WTC11 (cell line): ENCODE measurements at regions not wholly inside any gene's neighbourhood (a gene's known extent, or its start where the extent isn't known, plus 50 kb on each side); places are given as distances from the start of the nearest gene placed in this dataset.

Source experiments
- ATAC-seq: fragments of 200-7000 bp; cut with Tn5 transposase; 2 replicates; pipeline ENCODE4 v1.10.0; 2021; ENCODE audit warnings: mild to moderate bottlenecking, moderate library complexity
- CTCF ChIA-PET: fragments of 300-600 bp; sonication (Branson Sonifier 250); formaldehyde crosslinking; loops from one replicate; lab custom pipeline; 2021; ENCODE audit warnings: antibody characterized with exemption; lab: Charles Lee
- POLR2A ChIA-PET: fragments of 350-600 bp; sonication (Branson Sonifier 250); formaldehyde crosslinking; loops from one replicate; lab custom pipeline; 2021; ENCODE audit warnings: antibody characterized with exemption; lab: Charles Lee
- DNase-seq: peaks from one replicate; pipeline ENCODE4 v3.0.0; 2021; ENCODE audit warnings: low spot score
- H3K27ac Mint-ChIP-seq: 2 replicates; pipeline ENCODE4 v1.8.0; 2021; ENCODE audit warnings: mixed read lengths
- H3K27me3 Mint-ChIP-seq: 2 replicates; pipeline ENCODE4 v1.8.0; 2021; ENCODE audit warnings: low read depth, mild to moderate bottlenecking, moderate library complexity, mixed read lengths
- H3K36me3 Mint-ChIP-seq: 2 replicates; pipeline ENCODE4 v1.8.0; 2021; ENCODE audit warnings: mixed read lengths
- H3K4me1 Mint-ChIP-seq: 2 replicates; pipeline ENCODE4 v1.8.0; 2022; ENCODE audit warnings: mixed read lengths
- H3K4me3 Mint-ChIP-seq: 2 replicates; pipeline ENCODE4 v1.8.0; 2021; ENCODE audit warnings: mild to moderate bottlenecking, moderate library complexity, mixed read lengths
- H3K9me3 Mint-ChIP-seq: 2 replicates; pipeline ENCODE4 v1.8.0; 2021; ENCODE audit warnings: mixed read lengths
- CBFB ChIP-seq: sonication (generic); formaldehyde crosslinking; IDR thresholded peaks from 2 replicates; pipeline ENCODE4 v1.8.1; 2022; ENCODE audit warnings: mild to moderate bottlenecking, low read depth, missing genetic modification reagents
- CREM ChIP-seq: sonication (generic); formaldehyde crosslinking; IDR thresholded peaks from 2 replicates; pipeline ENCODE4 v1.8.1; 2022; ENCODE audit warnings: mild to moderate bottlenecking, missing genetic modification reagents, moderate library complexity
- ELF4 ChIP-seq: sonication (generic); formaldehyde crosslinking; IDR thresholded peaks from 2 replicates; pipeline ENCODE4 v1.8.1; 2022; ENCODE audit warnings: low read depth, mild to moderate bottlenecking, moderate library complexity, missing genetic modification reagents
- ERG ChIP-seq: fragments of 250-450 bp; sonication (Bioruptor Pico); IDR thresholded peaks from 2 replicates; pipeline ENCODE4 v1.8.0; 2021; ENCODE audit warnings: mild to moderate bottlenecking
- ETV6 ChIP-seq: sonication (generic); formaldehyde crosslinking; IDR thresholded peaks from 2 replicates; pipeline ENCODE4 v1.8.1; 2022; ENCODE audit warnings: mild to moderate bottlenecking, missing genetic modification reagents
- FOXJ3 ChIP-seq: sonication (generic); formaldehyde crosslinking; IDR thresholded peaks from 2 replicates; pipeline ENCODE4 v1.9.0; 2021; ENCODE audit warnings: missing genetic modification reagents, mild to moderate bottlenecking, borderline replicate concordance
- FOXP4 ChIP-seq: sonication (generic); formaldehyde crosslinking; IDR thresholded peaks from 2 replicates; pipeline ENCODE4 v1.8.0; 2022; ENCODE audit warnings: mild to moderate bottlenecking, missing genetic modification reagents
- GTF2I ChIP-seq: fragments of 250-450 bp; sonication (Bioruptor Pico); conservative IDR thresholded peaks from 2 replicates; pipeline ENCODE4 v1.4.0; 2021; ENCODE audit warnings: mild to moderate bottlenecking
- MYBL2 ChIP-seq: sonication (generic); formaldehyde crosslinking; IDR thresholded peaks from 2 replicates; pipeline ENCODE4 v1.8.1; 2023; ENCODE audit warnings: mild to moderate bottlenecking, moderate library complexity, missing genetic modification reagents
- NFATC4 ChIP-seq: fragments of 250-450 bp; sonication (Bioruptor Pico); IDR thresholded peaks from 2 replicates; pipeline ENCODE4 v1.9.0; 2021; ENCODE audit warnings: mild to moderate bottlenecking
- NR2C2 ChIP-seq: sonication (generic); formaldehyde crosslinking; IDR thresholded peaks from 2 replicates; pipeline ENCODE4 v1.8.0; 2022; ENCODE audit warnings: mild to moderate bottlenecking, missing genetic modification reagents
- PRRX2 ChIP-seq: fragments of 250-450 bp; sonication (Bioruptor Pico); IDR thresholded peaks from 2 replicates; pipeline ENCODE4 v1.8.0; 2021; ENCODE audit warnings: mild to moderate bottlenecking
- USF2 ChIP-seq: sonication (generic); formaldehyde crosslinking; IDR thresholded peaks from 2 replicates; pipeline ENCODE4 v1.8.1; 2023; ENCODE audit warnings: mild to moderate bottlenecking, missing genetic modification reagents, moderate library complexity
- ZBTB21 ChIP-seq: sonication (generic); formaldehyde crosslinking; IDR thresholded peaks from 2 replicates; pipeline ENCODE4 v1.8.1; 2023; ENCODE audit warnings: mild to moderate bottlenecking, missing genetic modification reagents, borderline replicate concordance
- ZNF232 ChIP-seq: sonication (generic); formaldehyde crosslinking; IDR thresholded peaks from 2 replicates; pipeline ENCODE4 v1.8.0; 2022; ENCODE audit warnings: mild to moderate bottlenecking, missing genetic modification reagents
- ZNF263 ChIP-seq: sonication (generic); formaldehyde crosslinking; IDR thresholded peaks from 2 replicates; pipeline ENCODE4 v1.8.1; 2022; ENCODE audit warnings: low read depth, mild to moderate bottlenecking, moderate library complexity, missing genetic modification reagents
- ZNF396 ChIP-seq: fragments of 250-450 bp; sonication (Bioruptor Pico); IDR thresholded peaks from 2 replicates; pipeline ENCODE4 v1.8.0; 2021; ENCODE audit warnings: mild to moderate bottlenecking, moderate library complexity, borderline replicate concordance
- ZNF416 ChIP-seq: fragments of 250-450 bp; sonication (Bioruptor Pico); IDR thresholded peaks from 2 replicates; pipeline ENCODE4 v1.9.0; 2021; ENCODE audit warnings: mild to moderate bottlenecking, inconsistent platforms
- ZNF532 ChIP-seq: fragments of 250-450 bp; sonication (Bioruptor Pico); IDR thresholded peaks from 2 replicates; pipeline ENCODE4 v1.9.0; 2021; ENCODE audit warnings: mild to moderate bottlenecking, borderline replicate concordance
- TF ChIP-seq, protein P1 (sequence below): fragments of 250-450 bp; sonication (Bioruptor Pico); IDR thresholded peaks from 2 replicates; pipeline ENCODE4 v1.9.0; 2021; ENCODE audit warnings: moderate library complexity, mild to moderate bottlenecking, inconsistent platforms, borderline replicate concordance
- TF ChIP-seq, protein P2 (sequence below): fragments of 200-600 bp; IDR thresholded peaks from 2 replicates; pipeline ENCODE4 v1.8.0; 2022; ENCODE audit warnings: antibody characterized with exemption
- TF ChIP-seq, protein P3 (sequence below): sonication (generic); formaldehyde crosslinking; IDR thresholded peaks from 2 replicates; pipeline ENCODE4 v1.8.0; 2022; ENCODE audit warnings: mild to moderate bottlenecking, missing genetic modification reagents

GRCh38 chr11:27230192-27230572, 132.8 kb downstream of the CCDC34 start (continued):
- TF ChIP-seq ZNF532 (CRISPR knock-in tag) = no peak
- TF ChIP-seq, protein P1, sequence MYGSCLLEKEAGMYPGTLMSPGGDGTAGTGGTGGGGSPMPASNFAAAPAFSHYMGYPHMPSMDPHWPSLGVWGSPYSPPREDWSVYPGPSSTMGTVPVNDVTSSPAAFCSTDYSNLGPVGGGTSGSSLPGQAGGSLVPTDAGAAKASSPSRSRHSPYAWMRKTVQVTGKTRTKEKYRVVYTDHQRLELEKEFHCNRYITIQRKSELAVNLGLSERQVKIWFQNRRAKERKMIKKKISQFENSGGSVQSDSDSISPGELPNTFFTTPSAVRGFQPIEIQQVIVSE (CRISPR knock-in tag) = no peak
- no peak for TF ChIP-seq USF2 (CRISPR knock-in tag)
- no peak for TF ChIP-seq ZNF263
- TF ChIP-seq NR2C2 = no peak
- no peak for TF ChIP-seq GTF2I
- no peak for TF ChIP-seq ZNF416 (CRISPR knock-in tag)
- no peak for TF ChIP-seq PRRX2 (CRISPR knock-in tag)
- TF ChIP-seq, all 79 proteins: peak for 0

DNA sequence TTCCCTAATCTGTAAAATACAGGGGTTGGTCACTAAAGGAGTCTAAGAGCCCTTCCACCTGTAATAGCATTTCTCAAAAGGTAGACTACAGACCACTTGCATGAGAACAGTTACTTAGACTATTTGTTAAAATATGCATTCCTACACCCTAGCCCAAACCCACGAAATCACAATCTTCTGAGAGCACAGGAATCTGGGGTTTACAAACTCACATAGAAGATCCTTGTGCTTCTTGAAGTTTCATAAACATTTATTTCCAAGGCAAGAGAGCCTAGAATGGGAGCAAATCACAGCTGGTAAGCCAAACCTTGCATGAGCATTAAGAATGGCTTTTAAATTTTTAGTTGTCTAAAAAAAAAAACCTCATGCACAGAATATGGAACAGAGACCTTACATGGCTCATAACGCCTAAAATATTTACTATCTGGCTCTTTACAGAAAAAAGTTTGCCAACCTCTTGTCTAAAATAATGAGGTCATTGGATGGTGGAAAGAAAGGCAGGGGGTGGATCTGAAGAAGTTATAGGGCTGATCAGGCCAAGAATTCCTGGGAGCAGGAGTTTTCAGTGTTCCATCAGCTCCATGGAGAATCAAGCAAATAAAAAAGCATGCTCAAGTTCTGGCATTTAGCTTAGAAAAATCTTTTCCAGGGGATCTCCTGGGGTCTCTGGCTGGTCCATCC, 133.4 kb downstream of the CCDC34 start:
- POLR2A ChIA-PET = no interaction called here
- Mint-ChIP-seq H3K27ac (no peak overlapping the region), H3K36me3 (peaks cover 6% of the 10 kb centered on the region), H3K27me3 (peaks cover 4% of the 10 kb centered on the region; the same call in 1 of the 2 replicates), H3K4me3 (no peak overlapping the region), H3K9me3 (peaks cover 12% of the 10 kb centered on the region), H3K4me1 (peaks cover 35% of the 10 kb centered on the region)
- DNase-seq = no peak
- CTCF ChIA-PET = interaction anchor here (3.0 kb wide), 1 partner anchor 67 kb away, joined by 19 read pairs; no protein-coding TSS in a partner anchor
- ATAC-seq = no peak
- TF ChIP-seq ERG (CRISPR knock-in tag) (no peak), CBFB (CRISPR knock-in tag) (no peak), CREM (CRISPR knock-in tag) (no peak), ZNF396 (CRISPR knock-in tag) (no peak), ELF4 (CRISPR knock-in tag) (no peak), FOXP4 (no peak), ETV6 (CRISPR knock-in tag) (no peak), NFATC4 (CRISPR knock-in tag) (no peak), GTF2I (no peak), MYBL2 (CRISPR knock-in tag) (no peak), ZBTB21 (CRISPR knock-in tag) (no peak), ZNF232 (CRISPR knock-in tag) (no peak), FOXJ3 (CRISPR knock-in tag) (no peak)
- TF ChIP-seq, protein P1 (CRISPR knock-in tag) = no peak
- TF ChIP-seq, protein P2, sequence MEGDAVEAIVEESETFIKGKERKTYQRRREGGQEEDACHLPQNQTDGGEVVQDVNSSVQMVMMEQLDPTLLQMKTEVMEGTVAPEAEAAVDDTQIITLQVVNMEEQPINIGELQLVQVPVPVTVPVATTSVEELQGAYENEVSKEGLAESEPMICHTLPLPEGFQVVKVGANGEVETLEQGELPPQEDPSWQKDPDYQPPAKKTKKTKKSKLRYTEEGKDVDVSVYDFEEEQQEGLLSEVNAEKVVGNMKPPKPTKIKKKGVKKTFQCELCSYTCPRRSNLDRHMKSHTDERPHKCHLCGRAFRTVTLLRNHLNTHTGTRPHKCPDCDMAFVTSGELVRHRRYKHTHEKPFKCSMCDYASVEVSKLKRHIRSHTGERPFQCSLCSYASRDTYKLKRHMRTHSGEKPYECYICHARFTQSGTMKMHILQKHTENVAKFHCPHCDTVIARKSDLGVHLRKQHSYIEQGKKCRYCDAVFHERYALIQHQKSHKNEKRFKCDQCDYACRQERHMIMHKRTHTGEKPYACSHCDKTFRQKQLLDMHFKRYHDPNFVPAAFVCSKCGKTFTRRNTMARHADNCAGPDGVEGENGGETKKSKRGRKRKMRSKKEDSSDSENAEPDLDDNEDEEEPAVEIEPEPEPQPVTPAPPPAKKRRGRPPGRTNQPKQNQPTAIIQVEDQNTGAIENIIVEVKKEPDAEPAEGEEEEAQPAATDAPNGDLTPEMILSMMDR = no peak
- TF ChIP-seq, protein P3, sequence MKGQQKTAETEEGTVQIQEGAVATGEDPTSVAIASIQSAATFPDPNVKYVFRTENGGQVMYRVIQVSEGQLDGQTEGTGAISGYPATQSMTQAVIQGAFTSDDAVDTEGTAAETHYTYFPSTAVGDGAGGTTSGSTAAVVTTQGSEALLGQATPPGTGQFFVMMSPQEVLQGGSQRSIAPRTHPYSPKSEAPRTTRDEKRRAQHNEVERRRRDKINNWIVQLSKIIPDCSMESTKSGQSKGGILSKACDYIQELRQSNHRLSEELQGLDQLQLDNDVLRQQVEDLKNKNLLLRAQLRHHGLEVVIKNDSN (CRISPR knock-in tag) = no peak
